GM12878 (cell line): ENCODE measurements at regions not wholly inside any gene's neighbourhood (a gene's known extent, or its start where the extent isn't known, plus 50 kb on each side); places are given as distances from the start of the nearest gene placed in this dataset.

Experiments
- ATAC-seq: fragments of 200-7000 bp; cut with Tn5 transposase; 3 replicates; pipeline ENCODE4 v1.9.1; 2020; ENCODE audit warnings: mild to moderate bottlenecking, moderate library complexity
- BruUV-seq: library from RNA; stranded (reverse); fragments of 400-500 nt; replicated peaks from 2 replicates; lab custom pipeline; 2021; lab: Mats Ljungman, UMichigan
- CTCF ChIA-PET: fragments of 300-600 bp; sonication (Branson Sonifier 250); formaldehyde crosslinking; extraction: SDS; loops from one replicate; lab custom pipeline; 2021; ENCODE audit warnings: inconsistent platforms; lab: Yijun Ruan, JAX
- POLR2A ChIA-PET: fragments of 350-600 bp; formaldehyde crosslinking; extraction: SDS; loops from one replicate; lab custom pipeline; 2021; ENCODE audit warnings: inconsistent platforms; lab: Charles Lee
- RAD21 ChIA-PET: fragments of 300-600 bp; sonication (Branson Sonifier 250); formaldehyde crosslinking; loops from one replicate; lab custom pipeline; 2023; ENCODE audit warnings: antibody characterized with exemption; ENCODE audit not compliant: unreplicated experiment; lab: Charles Lee
- SMC1A ChIA-PET: fragments of 300-600 bp; sonication (Branson Sonifier 250); formaldehyde crosslinking; loops from one replicate; lab custom pipeline; 2023; ENCODE audit not compliant: unreplicated experiment, uncharacterized antibody; lab: Charles Lee
- DNase-seq: peaks from one replicate; pipeline ENCODE4 v3.0.0-alpha.2; 2011; ENCODE audit warnings: low read depth, low spot score
- FAIRE-seq: peaks from 3 replicates; lab custom pipeline; 2011; peaks lifted over from hg19 to GRCh38; lab: Jason Lieb, UNC
- H2AFZ ChIP-seq: 2 replicates; pipeline ENCODE4 v1.6.0; 2011; ENCODE audit warnings: low read depth, low read length, control low read depth; ENCODE audit not compliant: control insufficient read depth
- H3K27ac ChIP-seq: 2 replicates; pipeline ENCODE4 v1.5.1; 2011; ENCODE audit warnings: control low read depth; ENCODE audit not compliant: control insufficient read depth, insufficient read depth
- H3K27me3 ChIP-seq, 2 experiments: replicated peaks in 1 of 2; 2 replicates each; pipeline versions ENCODE4 v1.6.0 to v1.6.1; 2011; ENCODE audit warnings: low read length in 1 of 2; ENCODE audit not compliant: control insufficient read depth in 2 of 2, insufficient read depth in 2 of 2
- H3K36me3 ChIP-seq, 2 experiments: 2 replicates each; pipeline ENCODE4 v1.5.1; 2011; ENCODE audit warnings: low read length in 1 of 2; ENCODE audit not compliant: control insufficient read depth in 2 of 2, insufficient read depth in 2 of 2
- H3K4me1 ChIP-seq: 2 replicates; pipeline ENCODE4 v1.6.1; 2011; ENCODE audit warnings: mild to moderate bottlenecking, low read length, moderate library complexity, mixed read lengths; ENCODE audit not compliant: control insufficient read depth, insufficient read depth
- H3K4me2 ChIP-seq: 2 replicates; pipeline ENCODE4 v1.6.0; 2011; ENCODE audit warnings: control low read depth; ENCODE audit not compliant: control insufficient read depth, insufficient read depth
- H3K4me3 ChIP-seq: fragments of 200-600 bp; sonication (generic); 2 replicates; pipeline ENCODE4 v1.5.1; 2016
- H3K79me2 ChIP-seq: 2 replicates; pipeline ENCODE4 v1.6.0; 2011; ENCODE audit warnings: low read length; ENCODE audit not compliant: control insufficient read depth, insufficient read depth
- H3K9ac ChIP-seq: 2 replicates; pipeline ENCODE4 v1.8.0; 2011; ENCODE audit warnings: low read length, control low read depth, mixed read lengths; ENCODE audit not compliant: control insufficient read depth, insufficient read depth
- H3K9me3 ChIP-seq: replicated peaks from 3 replicates; pipeline ENCODE4 v1.5.1; 2011; ENCODE audit warnings: mild to moderate bottlenecking, low read length; ENCODE audit not compliant: control insufficient read depth, insufficient read depth
- H4K20me1 ChIP-seq: 2 replicates; pipeline ENCODE4 v1.6.0; 2011; ENCODE audit not compliant: control insufficient read depth, insufficient read depth
- ATF7 ChIP-seq: fragments of 450-650 bp; IDR thresholded peaks from 2 replicates; pipeline ENCODE4 v1.6.1; 2016; ENCODE audit warnings: low read depth, mild to moderate bottlenecking
- BCLAF1 ChIP-seq: fragments of 450-650 bp; IDR thresholded peaks from 2 replicates; pipeline ENCODE4 v1.6.1; 2017; ENCODE audit warnings: antibody characterized with exemption, mild to moderate bottlenecking, moderate library complexity
- E2F8 ChIP-seq: fragments of 450-650 bp; IDR thresholded peaks from 2 replicates; pipeline ENCODE4 v1.6.1; 2018; ENCODE audit warnings: mild to moderate bottlenecking, low read depth, moderate library complexity; ENCODE audit not compliant: partially characterized antibody
- EGR1 ChIP-seq, 2 experiments: IDR thresholded peaks; 1 replicate in 1 of 2; 2 replicates in 1 of 2; pipeline ENCODE4 v1.6.1; 2011 to 2012; ENCODE audit warnings: low read depth in 2 of 2, low read length in 2 of 2, borderline replicate concordance in 1 of 2, mild to moderate bottlenecking in 1 of 2, moderate library complexity in 1 of 2
- ETV6 ChIP-seq, 2 experiments: fragments of 450-650 bp in 1 of 2; IDR thresholded peaks in 1 of 2; conservative IDR thresholded peaks in 1 of 2; 2 replicates each; pipeline ENCODE4 v1.6.1; 2014; ENCODE audit warnings: antibody characterized with exemption in 1 of 2, borderline replicate concordance in 1 of 2, low read depth in 1 of 2, mild to moderate bottlenecking in 1 of 2, moderate library complexity in 1 of 2
- FOXM1 ChIP-seq: IDR thresholded peaks from 2 replicates; pipeline ENCODE4 v1.6.1; 2012; ENCODE audit warnings: low read depth, mild to moderate bottlenecking, inconsistent platforms, low read length, moderate library complexity
- GABPA ChIP-seq: IDR thresholded peaks from 2 replicates; pipeline ENCODE4 v1.6.1; 2014; ENCODE audit warnings: antibody characterized with exemption, low read depth, mild to moderate bottlenecking, inconsistent platforms
- KLF5 ChIP-seq: fragments of 450-650 bp; IDR thresholded peaks from 2 replicates; pipeline ENCODE4 v1.6.1; 2014; ENCODE audit warnings: mild to moderate bottlenecking; ENCODE audit not compliant: partially characterized antibody
- NFYA ChIP-seq: IDR thresholded peaks from 2 replicates; pipeline ENCODE4 v1.6.1; 2011; ENCODE audit warnings: low read depth, mild to moderate bottlenecking, low read length, improper control_type of control experiment, borderline replicate concordance
- PAX8 ChIP-seq: fragments of 450-650 bp; IDR thresholded peaks from 2 replicates; pipeline ENCODE4 v1.6.1; 2017; ENCODE audit warnings: mild to moderate bottlenecking, moderate library complexity
- RAD21 ChIP-seq: IDR thresholded peaks from 2 replicates; pipeline ENCODE4 v1.6.1; 2011; ENCODE audit warnings: mild to moderate bottlenecking, low read depth, low read length, moderate library complexity; ENCODE audit not compliant: insufficient read depth
- RELA ChIP-seq: fragments of 450-650 bp; IDR thresholded peaks from 2 replicates; pipeline ENCODE4 v1.8.0; 2014; ENCODE audit warnings: borderline replicate concordance; ENCODE audit not compliant: partially characterized antibody
- RELB ChIP-seq: fragments of 450-650 bp; IDR thresholded peaks from 2 replicates; pipeline ENCODE4 v1.6.1; 2017; ENCODE audit warnings: low read depth, mild to moderate bottlenecking, moderate library complexity
- RFX5 ChIP-seq: IDR thresholded peaks from 2 replicates; pipeline ENCODE4 v1.6.1; 2011; ENCODE audit warnings: low read depth, low read length, improper control_type of control experiment
- TCF7 ChIP-seq: IDR thresholded peaks from 2 replicates; pipeline ENCODE4 v1.6.1; 2014; ENCODE audit warnings: antibody characterized with exemption, borderline replicate concordance
- ZNF207 ChIP-seq: fragments of 450-650 bp; IDR thresholded peaks from 2 replicates; pipeline ENCODE4 v1.6.1; 2014; ENCODE audit warnings: antibody characterized with exemption, mild to moderate bottlenecking, borderline replicate concordance
- WGBS: methylation state at CpG from one replicate; pipeline ENCODE4 v1.1.6; 2016; ENCODE audit warnings: low lambda C conversion rate; ENCODE audit not compliant: insufficient replicate concordance, insufficient coverage; ENCODE audit errors: missing lambda C conversion rate; 5-methylcytosine and 5-hydroxymethylcytosine counted together
- in situ Hi-C: fragments of 300-500 bp; cut with MboI; formaldehyde crosslinking; loops from 9 replicates; pipeline ENCODE4 v1.14.3; 2018; ENCODE audit warnings: mixed read lengths
- intact Hi-C: fragments of 100-400 bp; cut with micrococcal nuclease; formaldehyde crosslinking; loops from one replicate; pipeline ENCODE4 v1.14.2; 2022; ENCODE audit not compliant: unreplicated experiment

- TF ChIP-seq E2F8 (no peak), ATF7 (no peak)
Observed at GRCh38 chr4:115219315-115219860, 106.0 kb upstream of the NDST4 start (continued).

GRCh38 chr4:115215935-115216334, 102.5 kb upstream of the NDST4 start:
- SMC1A ChIA-PET = interaction anchor here (1.6 kb wide), 1 partner anchor 19 kb away, joined by 4 read pairs; no protein-coding TSS in a partner anchor
- in situ Hi-C loops = no loop called here
- no peak for TF ChIP-seq ETV6 (conservative IDR thresholded peaks at IDR 0.05 in 1 of 2, IDR thresholded peaks at IDR 0.05 in 1 of 2; ENCODE audit: borderline replicate concordance in 1 of 2, low read depth in 1 of 2)
- no peak for TF ChIP-seq RELB
- no peak for TF ChIP-seq RELA
- no peak for TF ChIP-seq NFYA
- TF ChIP-seq EGR1 (IDR thresholded peaks at IDR 0.05; ENCODE audit: borderline replicate concordance in 1 of 2, low read depth in 2 of 2, low read length in 2 of 2) = no peak
- no peak for TF ChIP-seq GABPA
- TF ChIP-seq FOXM1 = no peak
- no peak for TF ChIP-seq RAD21
- no peak for TF ChIP-seq PAX8
- no peak for TF ChIP-seq RFX5
- TF ChIP-seq KLF5 = no peak
- TF ChIP-seq ZNF207 = no peak
- no peak for TF ChIP-seq BCLAF1
- no peak for TF ChIP-seq TCF7
- intact Hi-C loops = no loop called here
- ATAC-seq = no peak
- Histone ChIP-seq H3K9me3 (no peaks in the 10 kb centered on the region), H3K27me3 (no peaks in the 10 kb centered on the region), H3K79me2 (no peaks in the 10 kb centered on the region), H2AFZ (no peak overlapping the region), H3K27ac (no peak overlapping the region), H3K36me3 (no peaks in the 10 kb centered on the region), H3K4me3 (no peak overlapping the region), H4K20me1 (no peaks in the 10 kb centered on the region), H3K4me1 (no peaks in the 10 kb centered on the region), H3K4me2 (no peak overlapping the region), H3K9ac (no peak overlapping the region)
- no peak for DNase-seq
- POLR2A ChIA-PET = no interaction called here
- CTCF ChIA-PET = no interaction called here
- RAD21 ChIA-PET = interaction anchor here (0.7 kb wide), 1 partner anchor 14 kb away, joined by 3 read pairs; no protein-coding TSS in a partner anchor
- 1% methylated on average over 3 of the region's 3 CpGs for WGBS
- BruUV-seq = no TSS peak
- FAIRE-seq = no peak
